GM12892 (cell line): ENCODE measurements at regions not wholly inside any gene's neighbourhood (a gene's known extent, or its start where the extent isn't known, plus 50 kb on each side); places are given as distances from the start of the nearest gene placed in this dataset.

ENCODE experiments used
- POLR2A ChIP-seq: IDR thresholded peaks from 2 replicates; pipeline ENCODE4 v1.6.1; 2011; ENCODE audit warnings: low read depth, low read length, control low read depth
- POLR2AphosphoS5 ChIP-seq: IDR thresholded peaks from 2 replicates; pipeline ENCODE4 v1.6.1; 2011; ENCODE audit warnings: low read depth, low read length, control low read depth
- TAF1 ChIP-seq: IDR thresholded peaks from 2 replicates; pipeline ENCODE4 v1.6.1; 2011; ENCODE audit warnings: low read depth, mild to moderate bottlenecking, control low read depth, low read length, borderline replicate concordance

- TF ChIP-seq POLR2AphosphoS5, result no peak
- TF ChIP-seq POLR2A, result no peak
- no peak for TF ChIP-seq TAF1
Observed at GRCh38 chr10:88115407-88115806, 252.0 kb downstream of the PTEN start.
